Psoas muscle (tissue), 7 donors: ENCODE measurements at regions not wholly inside any gene's neighbourhood (a gene's known extent, or its start where the extent isn't known, plus 50 kb on each side); places are given as distances from the start of the nearest gene placed in this dataset.

Experiments used
- ATAC-seq, 4 donors: fragments of 200-7000 bp; cut with Tn5 transposase; one replicate each; pipeline ENCODE4 v1.9.1; 2020; ENCODE audit warnings: moderate library complexity in 3 of 4, mild to moderate bottlenecking in 2 of 4
- DNase-seq, 2 donors: peaks; one replicate each; pipeline ENCODE4 v3.0.0-alpha.2; 2020
- H3K27ac ChIP-seq: fragments of 200-600 bp; one replicate; pipeline ENCODE4 v1.8.0; 2022
- H3K27me3 ChIP-seq, 3 donors: fragments of 200-600 bp in 1 of 3; one replicate each; pipeline versions ENCODE4 v1.6.1 to v1.8.0; 2013 to 2022; ENCODE audit warnings: low read length in 2 of 3, mild to moderate bottlenecking in 2 of 3, moderate library complexity in 1 of 3; ENCODE audit not compliant: insufficient read depth in 3 of 3
- H3K36me3 ChIP-seq, 2 donors: fragments of 200-600 bp in 1 of 2; one replicate each; pipeline versions ENCODE4 v1.6.1 to v1.8.0; 2013 to 2022; ENCODE audit warnings: low read depth in 1 of 2, mild to moderate bottlenecking in 1 of 2, moderate library complexity in 1 of 2; ENCODE audit not compliant: insufficient read depth in 1 of 2
- H3K4me1 ChIP-seq: fragments of 200-600 bp; one replicate; pipeline ENCODE4 v1.8.0; 2022
- H3K4me3 ChIP-seq: fragments of 200-600 bp; one replicate; pipeline ENCODE4 v1.8.0; 2022; ENCODE audit warnings: mild to moderate bottlenecking
- H3K9me3 ChIP-seq: fragments of 200-600 bp; one replicate; pipeline ENCODE4 v1.8.0; 2022
- WGBS, 3 donors: extraction: QIAGEN DNeasy Blood & Tissue Kit; methylation state at CpG; one replicate each; pipeline versions ENCODE4 v1.1.6 to v1.1.7; 2013; 5-methylcytosine and 5-hydroxymethylcytosine counted together
- intact Hi-C, 2 donors: fragments of 100-400 bp; cut with DNase I; formaldehyde crosslinking; loops; one replicate each; pipeline versions ENCODE4 v1.11.0 to v1.14.2; 2022
- TF ChIP-seq, protein P1 (sequence below): fragments of 200-600 bp; IDR thresholded peaks from one replicate; pipeline ENCODE4 v1.8.0; 2022; ENCODE audit warnings: antibody characterized with exemption
- donor health status: healthy with polysubstance abuse.
- donor health status: DM: no; HTN: no; CAD: no; lungs with moderate emphysema.
- donor health status: Bipolar disorder and iron deficiency.
- donor health status: healthy.
- donor health status: DM: yes; HTN: yes; CAD: no.
- donor health status: DM: no; HTN: no; CAD: no.
- donor health status: DM: yes; HTN: yes; CAD: no.

DNA sequence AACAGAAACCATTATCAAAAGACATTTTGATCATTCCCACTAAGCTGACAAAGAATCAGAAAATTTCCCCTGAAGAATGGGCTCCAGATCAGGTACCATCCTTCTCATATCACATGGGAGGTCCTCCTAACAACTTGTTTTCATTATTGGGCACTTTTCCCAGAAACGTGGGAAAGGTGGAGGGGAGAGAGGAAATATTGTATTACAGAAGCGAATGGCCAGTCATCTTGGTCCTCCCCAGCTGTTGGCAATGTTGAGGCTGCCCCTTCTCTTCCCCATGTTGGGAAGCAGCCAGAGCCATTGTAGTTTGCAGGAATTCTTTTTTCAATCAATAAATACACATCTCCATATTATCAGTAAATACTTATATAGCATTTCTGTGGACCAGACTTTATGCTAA is 126.2 kb upstream of the ZNF608 start:
- no peak for ATAC-seq
- no peaks in the 10 kb centered on the region for H3K27me3 ChIP-seq
- intact Hi-C loops: no loop called here
- H3K36me3 ChIP-seq: no peaks in the 10 kb centered on the region
- TF ChIP-seq, protein P1, sequence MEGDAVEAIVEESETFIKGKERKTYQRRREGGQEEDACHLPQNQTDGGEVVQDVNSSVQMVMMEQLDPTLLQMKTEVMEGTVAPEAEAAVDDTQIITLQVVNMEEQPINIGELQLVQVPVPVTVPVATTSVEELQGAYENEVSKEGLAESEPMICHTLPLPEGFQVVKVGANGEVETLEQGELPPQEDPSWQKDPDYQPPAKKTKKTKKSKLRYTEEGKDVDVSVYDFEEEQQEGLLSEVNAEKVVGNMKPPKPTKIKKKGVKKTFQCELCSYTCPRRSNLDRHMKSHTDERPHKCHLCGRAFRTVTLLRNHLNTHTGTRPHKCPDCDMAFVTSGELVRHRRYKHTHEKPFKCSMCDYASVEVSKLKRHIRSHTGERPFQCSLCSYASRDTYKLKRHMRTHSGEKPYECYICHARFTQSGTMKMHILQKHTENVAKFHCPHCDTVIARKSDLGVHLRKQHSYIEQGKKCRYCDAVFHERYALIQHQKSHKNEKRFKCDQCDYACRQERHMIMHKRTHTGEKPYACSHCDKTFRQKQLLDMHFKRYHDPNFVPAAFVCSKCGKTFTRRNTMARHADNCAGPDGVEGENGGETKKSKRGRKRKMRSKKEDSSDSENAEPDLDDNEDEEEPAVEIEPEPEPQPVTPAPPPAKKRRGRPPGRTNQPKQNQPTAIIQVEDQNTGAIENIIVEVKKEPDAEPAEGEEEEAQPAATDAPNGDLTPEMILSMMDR: no peak
- no peak overlapping the region for H3K4me3 ChIP-seq
- H3K4me1 ChIP-seq: peaks cover 50% of the 10 kb centered on the region
- 6 to 34% (median 23%) methylated on average over 2 of the region's 2 CpGs for WGBS, 3 donors
- H3K9me3 ChIP-seq: no peaks in the 10 kb centered on the region
- DNase-seq: no peak
- H3K27ac ChIP-seq: no peak overlapping the region

DNA sequence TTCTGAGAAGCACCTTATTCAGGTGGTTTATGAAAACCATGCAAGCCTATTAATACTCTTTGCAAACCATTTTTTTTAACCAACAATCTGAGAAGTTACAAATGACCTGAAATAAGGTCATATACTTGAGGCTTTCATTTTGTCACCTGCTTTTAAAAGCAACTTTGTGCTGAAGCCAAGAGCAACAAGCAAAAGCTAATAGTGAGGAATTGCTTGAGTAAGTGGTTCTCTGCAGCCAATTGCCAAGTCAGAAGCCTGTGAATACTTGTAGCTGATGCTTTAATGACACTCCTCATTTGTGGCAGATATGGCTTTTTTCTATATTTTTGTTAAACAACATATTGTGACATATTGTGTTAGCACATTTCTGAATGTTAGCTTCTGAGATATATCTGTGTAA is 126.7 kb upstream of the ZNF608 start:
- no peaks in the 10 kb centered on the region for H3K36me3 ChIP-seq
- H3K27me3 ChIP-seq: no peaks in the 10 kb centered on the region
- no peaks in the 10 kb centered on the region for H3K9me3 ChIP-seq
- TF ChIP-seq, protein P1: no peak
- no peak overlapping the region for H3K4me3 ChIP-seq
- no peak for DNase-seq
- no peak overlapping the region for H3K27ac ChIP-seq
- H3K4me1 ChIP-seq: peaks cover 55% of the 10 kb centered on the region
- ATAC-seq: no peak
- intact Hi-C loops: no loop called here

DNA sequence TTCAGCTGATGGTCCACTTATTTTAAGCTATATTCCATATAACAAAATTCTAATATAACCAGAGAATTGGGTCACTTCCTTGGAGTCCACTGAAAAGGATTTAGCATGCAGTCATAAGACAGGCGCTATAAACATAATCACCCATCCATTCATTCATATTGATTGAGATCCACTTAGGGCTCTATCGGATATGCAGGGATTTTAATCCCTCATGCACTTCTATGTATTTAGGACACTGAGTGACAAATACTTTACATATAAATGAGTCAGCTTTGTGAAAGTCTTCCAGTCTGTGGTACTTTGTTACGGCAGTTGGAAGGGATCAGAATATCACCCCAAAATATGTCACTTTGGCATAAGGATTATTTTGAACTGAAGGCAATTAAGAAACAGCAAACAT is 127.3 kb upstream of the ZNF608 start:
- WGBS, 3 donors: 65 to 90% (median 69%) methylated on average over 3 of the region's 3 CpGs
- no peaks in the 10 kb centered on the region for H3K36me3 ChIP-seq
- no peak for DNase-seq
- no peak overlapping the region for H3K27ac ChIP-seq
- TF ChIP-seq, protein P1: no peak
- no peaks in the 10 kb centered on the region for H3K27me3 ChIP-seq
- no peaks in the 10 kb centered on the region for H3K9me3 ChIP-seq
- H3K4me1 ChIP-seq: peaks cover 59% of the 10 kb centered on the region
- no peak for ATAC-seq
- no peak overlapping the region for H3K4me3 ChIP-seq
- intact Hi-C loops: no loop called here

DNA sequence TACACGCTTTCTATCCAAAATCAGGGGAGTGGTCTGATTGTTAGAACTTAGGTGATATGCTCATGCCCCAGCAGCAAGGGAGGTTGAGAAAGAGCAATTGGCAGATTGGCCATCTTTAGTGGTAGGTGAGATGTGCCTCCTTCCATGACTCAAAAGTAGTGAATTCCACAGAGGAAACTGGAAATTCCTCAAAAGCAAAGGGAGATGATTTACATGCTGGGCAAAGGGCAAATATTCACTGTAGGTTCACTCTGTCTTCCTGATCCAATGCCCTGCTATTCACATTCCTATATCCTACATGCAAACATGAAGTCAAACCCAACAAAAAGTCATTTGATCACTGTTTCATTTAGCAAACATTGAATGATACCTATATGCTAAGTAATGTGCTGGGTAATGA is 130.1 kb upstream of the ZNF608 start:
- intact Hi-C loops: no loop called here
- Histone ChIP-seq H3K27me3 (no peaks in the 10 kb centered on the region), H3K4me1 (peaks cover 39% of the 10 kb centered on the region), H3K4me3 (no peak overlapping the region), H3K9me3 (no peaks in the 10 kb centered on the region), H3K36me3 (no peaks in the 10 kb centered on the region), H3K27ac (no peak overlapping the region)
- ATAC-seq (no peak), DNase-seq (no peak)
- TF ChIP-seq, protein P1: no peak
- WGBS, 3 donors: 97 to 98% (median 97%) methylated on average over 1 of the region's 1 CpG

DNA sequence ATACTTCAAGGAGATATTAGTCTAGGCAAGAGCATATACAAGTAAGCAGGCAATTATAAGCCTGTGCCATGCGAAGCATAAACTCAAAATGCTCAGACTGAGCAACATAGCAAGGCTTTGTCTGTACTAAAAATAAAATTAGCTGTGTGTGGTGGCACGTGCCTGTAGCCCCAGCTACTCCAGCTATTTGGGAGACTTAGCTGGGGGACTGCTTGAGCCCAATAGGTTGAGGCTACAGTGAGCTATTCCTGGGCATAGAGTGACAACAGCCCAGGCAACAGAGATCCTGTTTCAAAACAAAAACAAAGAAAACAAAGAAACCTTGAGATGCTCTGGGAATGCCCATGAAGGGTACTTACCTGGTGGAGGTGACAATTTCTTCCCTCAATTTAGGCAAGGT is 130.5 kb upstream of the ZNF608 start:
- DNase-seq: no peak
- Histone ChIP-seq H3K36me3 (no peaks in the 10 kb centered on the region), H3K27ac (no peak overlapping the region), H3K27me3 (no peaks in the 10 kb centered on the region), H3K4me3 (no peak overlapping the region), H3K9me3 (no peaks in the 10 kb centered on the region), H3K4me1 (peaks cover 35% of the 10 kb centered on the region)
- intact Hi-C loops: no loop called here
- ATAC-seq: peak in 3 of 4 donors; percentile 35 to 64 (median 61)
- TF ChIP-seq, protein P1: no peak
- 46 to 55% (median 49%) methylated on average over 2 of the region's 2 CpGs for WGBS, 3 donors
